Right atrium auricular region (tissue), 2 donors: ENCODE measurements at regions not wholly inside any gene's neighbourhood (a gene's known extent, or its start where the extent isn't known, plus 50 kb on each side); places are given as distances from the start of the nearest gene placed in this dataset.

Experiments used
- DNase-seq: peaks from one replicate; pipeline ENCODE4 v3.0.0-alpha.2; 2019; ENCODE audit warnings: low spot score
- H3K27ac ChIP-seq, 2 donors: fragments of 200-600 bp; sonication (generic); 1 replicate in 1 of 2; 2 replicates in 1 of 2; pipeline ENCODE4 v1.5.1; 2016 to 2019
- H3K27me3 ChIP-seq, 2 donors: fragments of 200-600 bp; sonication (generic); one replicate each; pipeline versions ENCODE4 v1.5.1 to v1.6.0; 2017 to 2019
- H3K36me3 ChIP-seq: fragments of 200-600 bp; sonication (generic); one replicate; pipeline ENCODE4 v1.5.1; 2016
- H3K4me1 ChIP-seq, 2 donors: fragments of 200-600 bp; sonication (generic); one replicate each; pipeline versions ENCODE4 v1.5.1 to v1.6.0; 2017 to 2019
- H3K4me3 ChIP-seq, 2 donors: fragments of 200-600 bp; sonication (generic); 1 replicate in 1 of 2; 2 replicates in 1 of 2; pipeline ENCODE4 v1.5.1; 2017 to 2019; ENCODE audit warnings: mild to moderate bottlenecking in 1 of 2, moderate library complexity in 1 of 2
- H3K9me3 ChIP-seq, 2 donors: fragments of 200-600 bp; sonication (generic); one replicate each; pipeline ENCODE4 v1.5.1; 2019
- CTCF ChIP-seq, 2 donors: fragments of 200-600 bp; sonication (generic); IDR thresholded peaks; one replicate each; pipeline ENCODE4 v1.5.1; 2019; ENCODE audit warnings: antibody characterized with exemption in 2 of 2

GRCh38 chr4:151471728-151472127 is 62.8 kb downstream of the FHIP1A start:
- Histone ChIP-seq H3K27ac (no peak overlapping the region), H3K9me3 (no peaks in the 10 kb centered on the region), H3K27me3 (no peaks in the 10 kb centered on the region), H3K36me3 (no peaks in the 10 kb centered on the region), H3K4me1 (no peaks in the 10 kb centered on the region), H3K4me3 (no peak overlapping the region)
- no peak for TF ChIP-seq CTCF (IDR thresholded peaks at IDR 0.05)
- no peak for DNase-seq

GRCh38 chr4:151472297-151472696 is 63.3 kb downstream of the FHIP1A start:
- Histone ChIP-seq H3K27me3 (no peaks in the 10 kb centered on the region), H3K9me3 (no peaks in the 10 kb centered on the region), H3K4me1 (no peaks in the 10 kb centered on the region), H3K4me3 (no peak overlapping the region), H3K36me3 (no peaks in the 10 kb centered on the region), H3K27ac (no peak overlapping the region)
- no peak for TF ChIP-seq CTCF (IDR thresholded peaks at IDR 0.05)
- DNase-seq: no peak

- no peak for TF ChIP-seq CTCF (IDR thresholded peaks at IDR 0.05)
- no peak for DNase-seq
- no peaks in the 10 kb centered on the region for H3K27me3 ChIP-seq
- no peaks in the 10 kb centered on the region for H3K36me3 ChIP-seq
- H3K9me3 ChIP-seq: no peaks in the 10 kb centered on the region
- no peak overlapping the region for H3K4me3 ChIP-seq
- no peaks in the 10 kb centered on the region for H3K4me1 ChIP-seq
- H3K27ac ChIP-seq: no peak overlapping the region
Measured at GRCh38 chr4:151472711-151473110, 63.7 kb downstream of the FHIP1A start.

GRCh38 chr4:151473521-151474097 is 64.6 kb downstream of the FHIP1A start:
- no peaks in the 10 kb centered on the region for H3K9me3 ChIP-seq
- H3K27ac ChIP-seq: no peak overlapping the region
- no peaks in the 10 kb centered on the region for H3K4me1 ChIP-seq
- no peaks in the 10 kb centered on the region for H3K27me3 ChIP-seq
- H3K4me3 ChIP-seq: no peak overlapping the region
- no peak for DNase-seq
- TF ChIP-seq CTCF (IDR thresholded peaks at IDR 0.05): no peak
- no peaks in the 10 kb centered on the region for H3K36me3 ChIP-seq

GRCh38 chr4:151475035-151475714 is 66.2 kb downstream of the FHIP1A start:
- no peaks in the 10 kb centered on the region for H3K27me3 ChIP-seq
- no peak overlapping the region for H3K4me3 ChIP-seq
- no peak for TF ChIP-seq CTCF (IDR thresholded peaks at IDR 0.05)
- no peaks in the 10 kb centered on the region for H3K36me3 ChIP-seq
- H3K9me3 ChIP-seq: no peaks in the 10 kb centered on the region
- DNase-seq: no peak
- H3K4me1 ChIP-seq: no peaks in the 10 kb centered on the region
- no peak overlapping the region for H3K27ac ChIP-seq

- Histone ChIP-seq H3K4me1 (peaks cover 0 to 7% of the 10 kb centered on the region in 2 donors), H3K36me3 (no peaks in the 10 kb centered on the region), H3K4me3 (no peak overlapping the region), H3K27ac (no peak overlapping the region), H3K27me3 (no peaks in the 10 kb centered on the region), H3K9me3 (no peaks in the 10 kb centered on the region)
- DNase-seq: no peak
- no peak for TF ChIP-seq CTCF (IDR thresholded peaks at IDR 0.05)
Measured at GRCh38 chr4:151481813-151482212, 72.8 kb downstream of the FHIP1A start.
